GM11168 (cell line): ENCODE measurements at regions not wholly inside any gene's neighbourhood (a gene's known extent, or its start where the extent isn't known, plus 50 kb on each side); places are given as distances from the start of the nearest gene placed in this dataset.
"Not testable (repeated sequence)": the region's sequence is repeated elsewhere in the genome, so short reads cannot be mapped to it uniquely, and the experiment has no call there.

Experiments used
- in situ Hi-C: fragments of 300-500 bp; cut with MboI; formaldehyde crosslinking; loops from one replicate; pipeline ENCODE4 v1.12.0; 2022; ENCODE audit warnings: low sequenced_read_pairs; ENCODE audit not compliant: unreplicated experiment

- in situ Hi-C loops = no loop called here
Measured at GRCh38 chr3:166860217-166860616, 519.9 kb downstream of the ZBBX start.

GRCh38 chr3:166844329-166844728 lies 535.8 kb downstream of the ZBBX start:
- in situ Hi-C loops = no loop called here

- in situ Hi-C loops = not testable (repeated sequence)
Measured at GRCh38 chr3:166842784-166843183, 537.3 kb downstream of the ZBBX start.

- in situ Hi-C loops = no loop called here
Measured at GRCh38 chr3:166837535-166837934, 542.6 kb downstream of the ZBBX start.

GRCh38 chr3:166836836-166837235 lies 543.3 kb downstream of the ZBBX start:
- in situ Hi-C loops = no loop called here

GRCh38 chr3:166829896-166830295 lies 550.2 kb downstream of the ZBBX start:
- in situ Hi-C loops = no loop called here

- in situ Hi-C loops = no loop called here
Measured at GRCh38 chr3:166818464-166818863, 561.6 kb downstream of the ZBBX start.

GRCh38 chr3:166817269-166817668 lies 562.8 kb downstream of the ZBBX start:
- in situ Hi-C loops = not testable (repeated sequence)

- in situ Hi-C loops = no loop called here
Measured at GRCh38 chr3:166810741-166811445, 569.2 kb downstream of the ZBBX start.

- in situ Hi-C loops = no loop called here
Measured at GRCh38 chr3:166809520-166809919, 570.6 kb downstream of the ZBBX start.

- in situ Hi-C loops = no loop called here
Measured at GRCh38 chr3:166788936-166789335, 591.2 kb downstream of the ZBBX start.

GRCh38 chr3:166785876-166786275 lies 594.2 kb downstream of the ZBBX start:
- in situ Hi-C loops = no loop called here

- in situ Hi-C loops = no loop called here
Measured at GRCh38 chr3:166783206-166783605, 596.9 kb downstream of the ZBBX start.

- in situ Hi-C loops = no loop called here
Measured at GRCh38 chr3:166764698-166765318, 615.3 kb downstream of the ZBBX start.

GRCh38 chr3:166759736-166760513 lies 620.2 kb downstream of the ZBBX start:
- in situ Hi-C loops = no loop called here

GRCh38 chr3:166752214-166752613 lies 627.9 kb downstream of the ZBBX start:
- in situ Hi-C loops = no loop called here

- in situ Hi-C loops = no loop called here
Measured at GRCh38 chr3:166743481-166744134, 636.5 kb downstream of the ZBBX start.

- in situ Hi-C loops = no loop called here
Measured at GRCh38 chr3:166734734-166735133, 645.4 kb downstream of the ZBBX start.

GRCh38 chr3:166731701-166732100 lies 648.4 kb downstream of the ZBBX start:
- in situ Hi-C loops = no loop called here

GRCh38 chr3:166721466-166721865 lies 658.6 kb downstream of the ZBBX start:
- in situ Hi-C loops = no loop called here

GRCh38 chr3:166714206-166714605 lies 665.9 kb downstream of the ZBBX start:
- in situ Hi-C loops = no loop called here
